HCT116 (cell line): ENCODE measurements at regions not wholly inside any gene's neighbourhood (a gene's known extent, or its start where the extent isn't known, plus 50 kb on each side); places are given as distances from the start of the nearest gene placed in this dataset.

Experiments used
- CEBPB ChIP-seq: IDR thresholded peaks from 2 replicates; pipeline ENCODE4 v1.6.1; 2012; ENCODE audit warnings: low read depth
- CTCF ChIP-seq, 3 experiments: fragments of 200-600 bp in 1 of 3; sonication (generic) in 1 of 3; IDR thresholded peaks in 2 of 3; conservative IDR thresholded peaks in 1 of 3; 2 replicates each; pipeline ENCODE4 v1.5.1; 2012 to 2017; ENCODE audit warnings: low read depth in 2 of 3, low read length in 2 of 3, antibody characterized with exemption in 1 of 3, borderline replicate concordance in 1 of 3, control low read depth in 1 of 3, mild to moderate bottlenecking in 1 of 3, mixed read lengths in 1 of 3, mixed run types in 1 of 3, moderate library complexity in 1 of 3; ENCODE audit not compliant: insufficient read depth in 1 of 3
- EZH2 ChIP-seq: fragments of 200-600 bp; sonication (generic); IDR thresholded peaks from 2 replicates; pipeline ENCODE4 v1.6.1; 2017; ENCODE audit warnings: antibody characterized with exemption, mixed run types
- EZH2phosphoT487 ChIP-seq: fragments of 200-600 bp; IDR thresholded peaks from 2 replicates; pipeline ENCODE4 v1.6.1; 2018; ENCODE audit warnings: antibody characterized with exemption, borderline replicate concordance
- POLR2A ChIP-seq: IDR thresholded peaks from 2 replicates; pipeline ENCODE4 v1.7.0; 2011; ENCODE audit warnings: borderline replicate concordance; ENCODE audit not compliant: insufficient read depth, insufficient read length; ENCODE audit errors: extremely low read depth
- POLR2AphosphoS5 ChIP-seq: IDR thresholded peaks from 2 replicates; pipeline ENCODE4 v1.6.1; 2011; ENCODE audit warnings: mild to moderate bottlenecking, low read depth, low read length, moderate library complexity
- REST ChIP-seq: IDR thresholded peaks from 2 replicates; pipeline ENCODE4 v1.6.1; 2012; ENCODE audit warnings: low read depth
- SIN3A ChIP-seq: IDR thresholded peaks from 2 replicates; pipeline ENCODE4 v1.6.1; 2012; ENCODE audit warnings: low read depth
- SRF ChIP-seq: IDR thresholded peaks from 2 replicates; pipeline ENCODE4 v1.6.1; 2012; ENCODE audit warnings: low read depth
- TCF7L2 ChIP-seq: IDR thresholded peaks from 2 replicates; pipeline ENCODE4 v1.7.0; 2011; ENCODE audit warnings: borderline replicate concordance, inconsistent platforms; ENCODE audit not compliant: insufficient read depth, insufficient read length; ENCODE audit errors: extremely low read depth
- YY1 ChIP-seq: IDR thresholded peaks from 2 replicates; pipeline ENCODE4 v1.6.1; 2011; ENCODE audit warnings: low read length, low read depth, moderate library complexity, mild to moderate bottlenecking; ENCODE audit not compliant: insufficient replicate concordance; ENCODE audit errors: extremely low read depth
- ZFX ChIP-seq: fragments of 450-650 bp; IDR thresholded peaks from 2 replicates; pipeline ENCODE4 v1.6.1; 2017
- TF ChIP-seq, protein P1 (sequence below): IDR thresholded peaks from 2 replicates; pipeline ENCODE4 v1.6.1; 2012

DNA sequence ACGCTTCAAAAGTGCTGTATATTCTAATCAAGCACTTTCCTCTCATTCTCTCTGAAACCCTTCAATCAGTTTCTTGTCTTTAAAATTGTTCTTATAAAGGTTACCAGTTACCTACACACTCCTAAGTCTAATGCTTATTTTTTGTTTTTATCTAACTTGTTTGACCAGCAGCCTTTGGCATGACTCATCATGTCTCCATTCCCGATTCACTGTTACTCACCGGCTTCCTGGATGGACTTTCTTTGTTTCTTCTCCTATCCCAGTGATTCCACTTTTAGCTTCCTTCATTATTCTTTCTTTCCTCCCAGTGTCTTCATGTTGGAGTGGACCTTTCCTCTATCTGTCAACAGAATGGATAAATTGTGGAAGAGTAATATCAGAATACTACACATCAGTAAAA lies 368.6 kb upstream of the CCDC196 start:
- no peak for TF ChIP-seq EZH2phosphoT487
- no peak for TF ChIP-seq CTCF (IDR thresholded peaks at IDR 0.05 in 2 of 3, conservative IDR thresholded peaks at IDR 0.05 in 1 of 3; ENCODE audit: borderline replicate concordance in 1 of 3, insufficient read depth in 1 of 3, low read depth in 2 of 3, low read length in 2 of 3)
- no peak for TF ChIP-seq SRF
- no peak for TF ChIP-seq EZH2
- no peak for TF ChIP-seq CEBPB
- TF ChIP-seq POLR2AphosphoS5, result no peak
- no peak for TF ChIP-seq POLR2A
- no peak; the same call in 1 of the 2 replicates for TF ChIP-seq SIN3A
- TF ChIP-seq, protein P1, sequence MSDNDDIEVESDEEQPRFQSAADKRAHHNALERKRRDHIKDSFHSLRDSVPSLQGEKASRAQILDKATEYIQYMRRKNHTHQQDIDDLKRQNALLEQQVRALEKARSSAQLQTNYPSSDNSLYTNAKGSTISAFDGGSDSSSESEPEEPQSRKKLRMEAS, result no peak
- TF ChIP-seq ZFX, result no peak
- TF ChIP-seq TCF7L2, result no peak
- no peak for TF ChIP-seq YY1
- TF ChIP-seq REST, result no peak
